ENCODE measurements at regions not wholly inside any gene's neighbourhood (a gene's known extent, or its start where the extent isn't known, plus 50 kb on each side); places are given as distances from the start of the nearest gene placed in this dataset.

DNA sequence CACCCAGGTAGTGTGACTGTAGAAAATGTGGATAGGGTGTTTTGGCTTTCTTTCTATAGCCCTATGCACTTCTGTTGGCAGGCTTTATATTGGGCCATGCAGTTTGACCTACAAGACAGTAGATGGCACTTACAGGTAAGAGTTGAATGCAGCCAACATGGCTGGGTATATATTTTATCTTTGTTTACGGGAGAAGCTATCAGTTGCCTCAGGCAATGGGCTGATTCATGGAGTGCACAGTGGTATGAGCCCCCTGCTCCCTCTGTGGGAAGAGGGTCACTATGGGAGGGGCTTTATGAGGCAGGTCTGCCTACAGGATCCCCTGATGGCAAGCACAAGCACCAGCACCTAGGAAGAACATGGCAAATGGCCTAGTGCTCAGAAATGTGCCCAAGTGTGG lies 301.2 kb upstream of the CDIN1 start:
- RAD21 ChIA-PET (ENCODE audit: unreplicated experiment): no interaction called here
- no TSS peak for BruUV-seq (replicated peaks)
- no peaks in the 10 kb centered on the region for H3K4me1 ChIP-seq (ENCODE audit: control insufficient read depth, insufficient read depth, low read length)
- H4K20me1 ChIP-seq (ENCODE audit: control insufficient read depth, insufficient read depth): no peaks in the 10 kb centered on the region
- SMC1A ChIA-PET (ENCODE audit: uncharacterized antibody, unreplicated experiment): no interaction called here
- FAIRE-seq: no peak
- no peak overlapping the region for H3K4me3 ChIP-seq
- ATAC-seq: no peak
- no peak overlapping the region for H3K9ac ChIP-seq (ENCODE audit: control insufficient read depth, insufficient read depth, low read length)
- CTCF ChIA-PET: no interaction called here
- H3K27me3 ChIP-seq (replicated peaks in 1 of 2; ENCODE audit: control insufficient read depth in 2 of 2, insufficient read depth in 2 of 2, low read length in 1 of 2): no peaks in the 10 kb centered on the region
- no peak overlapping the region for H3K4me2 ChIP-seq (ENCODE audit: control insufficient read depth, insufficient read depth)
- H2AFZ ChIP-seq (ENCODE audit: control insufficient read depth, low read depth, low read length): no peak overlapping the region
- H3K27ac ChIP-seq (ENCODE audit: control insufficient read depth, insufficient read depth): no peak overlapping the region
- H3K9me3 ChIP-seq (replicated peaks; ENCODE audit: control insufficient read depth, insufficient read depth, low read length): no peaks in the 10 kb centered on the region; the same call in 2 of the 3 replicates
- DNase-seq (ENCODE audit: low read depth, low spot score): no peak
- 45% methylated on average over 1 of the region's 1 CpG for WGBS (ENCODE audit: insufficient coverage, insufficient replicate concordance, low lambda C conversion rate, missing lambda C conversion rate)
- TF ChIP-seq, protein P1, sequence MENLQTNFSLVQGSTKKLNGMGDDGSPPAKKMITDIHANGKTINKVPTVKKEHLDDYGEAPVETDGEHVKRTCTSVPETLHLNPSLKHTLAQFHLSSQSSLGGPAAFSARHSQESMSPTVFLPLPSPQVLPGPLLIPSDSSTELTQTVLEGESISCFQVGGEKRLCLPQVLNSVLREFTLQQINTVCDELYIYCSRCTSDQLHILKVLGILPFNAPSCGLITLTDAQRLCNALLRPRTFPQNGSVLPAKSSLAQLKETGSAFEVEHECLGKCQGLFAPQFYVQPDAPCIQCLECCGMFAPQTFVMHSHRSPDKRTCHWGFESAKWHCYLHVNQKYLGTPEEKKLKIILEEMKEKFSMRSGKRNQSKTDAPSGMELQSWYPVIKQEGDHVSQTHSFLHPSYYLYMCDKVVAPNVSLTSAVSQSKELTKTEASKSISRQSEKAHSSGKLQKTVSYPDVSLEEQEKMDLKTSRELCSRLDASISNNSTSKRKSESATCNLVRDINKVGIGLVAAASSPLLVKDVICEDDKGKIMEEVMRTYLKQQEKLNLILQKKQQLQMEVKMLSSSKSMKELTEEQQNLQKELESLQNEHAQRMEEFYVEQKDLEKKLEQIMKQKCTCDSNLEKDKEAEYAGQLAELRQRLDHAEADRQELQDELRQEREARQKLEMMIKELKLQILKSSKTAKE (IDR thresholded peaks at IDR 0.05; ENCODE audit: low read depth, poor library complexity, severe bottlenecking): no peak
- no peak for TF ChIP-seq RELA (IDR thresholded peaks at IDR 0.05; ENCODE audit: borderline replicate concordance, partially characterized antibody)
- intact Hi-C loops (cut with micrococcal nuclease; ENCODE audit: unreplicated experiment) (no loop called here), in situ Hi-C loops (cut with MboI) (no loop called here)
- no peaks in the 10 kb centered on the region for H3K79me2 ChIP-seq (ENCODE audit: control insufficient read depth, insufficient read depth, low read length)
- POLR2A ChIA-PET: no interaction called here
- H3K36me3 ChIP-seq (ENCODE audit: control insufficient read depth in 2 of 2, insufficient read depth in 2 of 2, low read length in 1 of 2): no peaks in the 10 kb centered on the region

DNA sequence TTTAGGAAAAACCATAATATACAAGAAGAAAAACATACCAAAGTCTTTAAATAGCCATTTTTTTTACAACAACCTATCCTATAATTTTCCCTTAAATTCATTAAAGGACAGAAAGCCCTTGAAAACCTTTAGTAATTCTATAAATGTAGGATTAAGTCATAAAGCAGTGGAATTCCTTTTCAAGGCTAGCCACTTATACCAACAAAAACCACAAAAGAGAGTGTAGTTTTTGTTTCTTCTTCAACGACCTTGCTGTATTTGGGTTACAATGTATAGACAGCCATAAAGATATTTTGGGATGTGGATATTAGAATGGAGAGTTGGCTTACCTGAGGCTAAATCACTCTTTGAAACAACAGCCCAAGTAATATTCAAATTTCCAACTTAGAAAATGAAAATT lies 296.6 kb upstream of the CDIN1 start:
- CTCF ChIA-PET: no interaction called here
- no TSS peak for BruUV-seq (replicated peaks)
- WGBS (ENCODE audit: insufficient coverage, insufficient replicate concordance, low lambda C conversion rate, missing lambda C conversion rate): 0% methylated on average over 1 of the region's 1 CpG
- no peak for TF ChIP-seq JUNB (IDR thresholded peaks at IDR 0.05)
- no peak for TF ChIP-seq CBX3 (IDR thresholded peaks at IDR 0.05; ENCODE audit: borderline replicate concordance, low read depth)
- TF ChIP-seq TBL1XR1 (IDR thresholded peaks at IDR 0.05; ENCODE audit: low read depth, low read length): no peak
- TF ChIP-seq RB1 (IDR thresholded peaks at IDR 0.05; ENCODE audit: borderline replicate concordance): no peak
- TF ChIP-seq YY1 (IDR thresholded peaks at IDR 0.05; ENCODE audit: low read depth, low read length): no peak
- TF ChIP-seq, protein P2, sequence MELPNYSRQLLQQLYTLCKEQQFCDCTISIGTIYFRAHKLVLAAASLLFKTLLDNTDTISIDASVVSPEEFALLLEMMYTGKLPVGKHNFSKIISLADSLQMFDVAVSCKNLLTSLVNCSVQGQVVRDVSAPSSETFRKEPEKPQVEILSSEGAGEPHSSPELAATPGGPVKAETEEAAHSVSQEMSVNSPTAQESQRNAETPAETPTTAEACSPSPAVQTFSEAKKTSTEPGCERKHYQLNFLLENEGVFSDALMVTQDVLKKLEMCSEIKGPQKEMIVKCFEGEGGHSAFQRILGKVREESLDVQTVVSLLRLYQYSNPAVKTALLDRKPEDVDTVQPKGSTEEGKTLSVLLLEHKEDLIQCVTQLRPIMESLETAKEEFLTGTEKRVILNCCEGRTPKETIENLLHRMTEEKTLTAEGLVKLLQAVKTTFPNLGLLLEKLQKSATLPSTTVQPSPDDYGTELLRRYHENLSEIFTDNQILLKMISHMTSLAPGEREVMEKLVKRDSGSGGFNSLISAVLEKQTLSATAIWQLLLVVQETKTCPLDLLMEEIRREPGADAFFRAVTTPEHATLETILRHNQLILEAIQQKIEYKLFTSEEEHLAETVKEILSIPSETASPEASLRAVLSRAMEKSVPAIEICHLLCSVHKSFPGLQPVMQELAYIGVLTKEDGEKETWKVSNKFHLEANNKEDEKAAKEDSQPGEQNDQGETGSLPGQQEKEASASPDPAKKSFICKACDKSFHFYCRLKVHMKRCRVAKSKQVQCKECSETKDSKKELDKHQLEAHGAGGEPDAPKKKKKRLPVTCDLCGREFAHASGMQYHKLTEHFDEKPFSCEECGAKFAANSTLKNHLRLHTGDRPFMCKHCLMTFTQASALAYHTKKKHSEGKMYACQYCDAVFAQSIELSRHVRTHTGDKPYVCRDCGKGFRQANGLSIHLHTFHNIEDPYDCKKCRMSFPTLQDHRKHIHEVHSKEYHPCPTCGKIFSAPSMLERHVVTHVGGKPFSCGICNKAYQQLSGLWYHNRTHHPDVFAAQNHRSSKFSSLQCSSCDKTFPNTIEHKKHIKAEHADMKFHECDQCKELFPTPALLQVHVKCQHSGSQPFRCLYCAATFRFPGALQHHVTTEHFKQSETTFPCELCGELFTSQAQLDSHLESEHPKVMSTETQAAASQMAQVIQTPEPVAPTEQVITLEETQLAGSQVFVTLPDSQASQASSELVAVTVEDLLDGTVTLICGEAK (IDR thresholded peaks at IDR 0.05; ENCODE audit: borderline replicate concordance): no peak
- no peak for TF ChIP-seq PML (IDR thresholded peaks at IDR 0.05; ENCODE audit: low read length)
- TF ChIP-seq, protein P3, sequence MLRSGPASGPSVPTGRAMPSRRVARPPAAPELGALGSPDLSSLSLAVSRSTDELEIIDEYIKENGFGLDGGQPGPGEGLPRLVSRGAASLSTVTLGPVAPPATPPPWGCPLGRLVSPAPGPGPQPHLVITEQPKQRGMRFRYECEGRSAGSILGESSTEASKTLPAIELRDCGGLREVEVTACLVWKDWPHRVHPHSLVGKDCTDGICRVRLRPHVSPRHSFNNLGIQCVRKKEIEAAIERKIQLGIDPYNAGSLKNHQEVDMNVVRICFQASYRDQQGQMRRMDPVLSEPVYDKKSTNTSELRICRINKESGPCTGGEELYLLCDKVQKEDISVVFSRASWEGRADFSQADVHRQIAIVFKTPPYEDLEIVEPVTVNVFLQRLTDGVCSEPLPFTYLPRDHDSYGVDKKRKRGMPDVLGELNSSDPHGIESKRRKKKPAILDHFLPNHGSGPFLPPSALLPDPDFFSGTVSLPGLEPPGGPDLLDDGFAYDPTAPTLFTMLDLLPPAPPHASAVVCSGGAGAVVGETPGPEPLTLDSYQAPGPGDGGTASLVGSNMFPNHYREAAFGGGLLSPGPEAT (IDR thresholded peaks at IDR 0.05; ENCODE audit: low read depth): no peak
- TF ChIP-seq BCL11A (IDR thresholded peaks at IDR 0.05; ENCODE audit: low read depth, low read length): no peak

More for the DNA sequence above, 296.6 kb upstream of the CDIN1 start:
- DNase-seq (ENCODE audit: low read depth, low spot score): no peak
- in situ Hi-C loops (cut with MboI) (no loop called here), intact Hi-C loops (cut with micrococcal nuclease; ENCODE audit: unreplicated experiment) (no loop called here)
- H2AFZ ChIP-seq (ENCODE audit: control insufficient read depth, low read depth, low read length): no peak overlapping the region
- H4K20me1 ChIP-seq (ENCODE audit: control insufficient read depth, insufficient read depth): no peaks in the 10 kb centered on the region
- H3K27ac ChIP-seq (ENCODE audit: control insufficient read depth, insufficient read depth): no peak overlapping the region
- no peak overlapping the region for H3K4me3 ChIP-seq
- FAIRE-seq: no peak
- H3K36me3 ChIP-seq (ENCODE audit: control insufficient read depth in 2 of 2, insufficient read depth in 2 of 2, low read length in 1 of 2): no peaks in the 10 kb centered on the region
- no peak for ATAC-seq
- ChIA-PET SMC1A (ENCODE audit: uncharacterized antibody, unreplicated experiment) (no interaction called here), POLR2A (no interaction called here), RAD21 (ENCODE audit: unreplicated experiment) (no interaction called here)
- H3K4me1 ChIP-seq (ENCODE audit: control insufficient read depth, insufficient read depth, low read length): no peaks in the 10 kb centered on the region
- no peak overlapping the region for H3K4me2 ChIP-seq (ENCODE audit: control insufficient read depth, insufficient read depth)
- no peaks in the 10 kb centered on the region; the same call in 2 of the 3 replicates for H3K9me3 ChIP-seq (replicated peaks; ENCODE audit: control insufficient read depth, insufficient read depth, low read length)
- H3K9ac ChIP-seq (ENCODE audit: control insufficient read depth, insufficient read depth, low read length): no peak overlapping the region
- no peaks in the 10 kb centered on the region for H3K79me2 ChIP-seq (ENCODE audit: control insufficient read depth, insufficient read depth, low read length)
- H3K27me3 ChIP-seq (replicated peaks in 1 of 2; ENCODE audit: control insufficient read depth in 2 of 2, insufficient read depth in 2 of 2, low read length in 1 of 2): no peaks in the 10 kb centered on the region

Measured in GM12878 (cell line).